Brain microvascular endothelial cell (primary cell): ENCODE measurements at regions not wholly inside any gene's neighbourhood (a gene's known extent, or its start where the extent isn't known, plus 50 kb on each side); places are given as distances from the start of the nearest gene placed in this dataset.

Source experiments
- DNase-seq: peaks from one replicate; pipeline ENCODE4 v3.0.0-alpha.2; 2020
- H3K27ac ChIP-seq: fragments of 250-450 bp; sonication (Bioruptor Pico); 2 replicates; pipeline ENCODE4 v1.5.1; 2020; ENCODE audit warnings: mild to moderate bottlenecking, moderate library complexity
- H3K27me3 ChIP-seq: fragments of 250-450 bp; sonication (Bioruptor Pico); replicated peaks from 2 replicates; pipeline ENCODE4 v1.5.1; 2020; ENCODE audit warnings: mild to moderate bottlenecking
- H3K36me3 ChIP-seq: fragments of 250-450 bp; sonication (Bioruptor Pico); replicated peaks from 2 replicates; pipeline ENCODE4 v1.5.1; 2020; ENCODE audit warnings: mild to moderate bottlenecking
- H3K4me3 ChIP-seq: 2 replicates; pipeline ENCODE4 v1.5.1; 2011; ENCODE audit warnings: low read depth, mild to moderate bottlenecking, control low read depth, low read length, moderate library complexity
- in situ Hi-C: cut with HindIII; loops from 2 replicates; pipeline ENCODE4 v1.10.0; 2017; ENCODE audit warnings: low sequenced_read_pairs, low pct_ligation_motif_present
- TF ChIP-seq, protein P1 (sequence below): IDR thresholded peaks from 2 replicates; pipeline ENCODE4 v1.5.1; 2011; ENCODE audit warnings: low read depth, mild to moderate bottlenecking, moderate library complexity, low read length, control low read depth, inconsistent platforms; ENCODE audit errors: missing control alignments

DNA sequence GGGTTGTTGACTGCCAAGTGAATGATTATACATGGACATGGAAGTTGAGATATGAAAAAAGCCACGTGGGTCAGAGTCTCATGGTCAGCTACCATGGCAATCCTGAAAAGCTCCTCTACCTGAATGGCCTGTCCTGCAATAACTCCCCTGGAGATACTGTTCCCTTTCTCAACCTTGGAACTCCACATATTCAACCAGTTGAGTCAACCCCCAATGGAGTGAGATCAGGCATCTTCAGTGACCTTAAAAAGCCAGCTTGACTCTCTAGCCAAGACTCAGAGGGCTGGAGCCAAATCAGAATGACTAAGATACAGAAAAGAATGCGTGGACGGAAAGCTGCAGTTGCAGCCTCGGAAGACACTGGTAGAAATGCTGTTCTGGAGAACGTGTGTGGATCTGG, 341.3 kb downstream of the FOXA2 start:
- TF ChIP-seq, protein P1, sequence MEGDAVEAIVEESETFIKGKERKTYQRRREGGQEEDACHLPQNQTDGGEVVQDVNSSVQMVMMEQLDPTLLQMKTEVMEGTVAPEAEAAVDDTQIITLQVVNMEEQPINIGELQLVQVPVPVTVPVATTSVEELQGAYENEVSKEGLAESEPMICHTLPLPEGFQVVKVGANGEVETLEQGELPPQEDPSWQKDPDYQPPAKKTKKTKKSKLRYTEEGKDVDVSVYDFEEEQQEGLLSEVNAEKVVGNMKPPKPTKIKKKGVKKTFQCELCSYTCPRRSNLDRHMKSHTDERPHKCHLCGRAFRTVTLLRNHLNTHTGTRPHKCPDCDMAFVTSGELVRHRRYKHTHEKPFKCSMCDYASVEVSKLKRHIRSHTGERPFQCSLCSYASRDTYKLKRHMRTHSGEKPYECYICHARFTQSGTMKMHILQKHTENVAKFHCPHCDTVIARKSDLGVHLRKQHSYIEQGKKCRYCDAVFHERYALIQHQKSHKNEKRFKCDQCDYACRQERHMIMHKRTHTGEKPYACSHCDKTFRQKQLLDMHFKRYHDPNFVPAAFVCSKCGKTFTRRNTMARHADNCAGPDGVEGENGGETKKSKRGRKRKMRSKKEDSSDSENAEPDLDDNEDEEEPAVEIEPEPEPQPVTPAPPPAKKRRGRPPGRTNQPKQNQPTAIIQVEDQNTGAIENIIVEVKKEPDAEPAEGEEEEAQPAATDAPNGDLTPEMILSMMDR, result no peak
- DNase-seq, result no peak
- no peak overlapping the region for H3K27ac ChIP-seq
- H3K36me3 ChIP-seq, result no peaks in the 10 kb centered on the region
- no peak overlapping the region for H3K4me3 ChIP-seq
- H3K27me3 ChIP-seq, result no peaks in the 10 kb centered on the region
- in situ Hi-C loops, result no loop called here

DNA sequence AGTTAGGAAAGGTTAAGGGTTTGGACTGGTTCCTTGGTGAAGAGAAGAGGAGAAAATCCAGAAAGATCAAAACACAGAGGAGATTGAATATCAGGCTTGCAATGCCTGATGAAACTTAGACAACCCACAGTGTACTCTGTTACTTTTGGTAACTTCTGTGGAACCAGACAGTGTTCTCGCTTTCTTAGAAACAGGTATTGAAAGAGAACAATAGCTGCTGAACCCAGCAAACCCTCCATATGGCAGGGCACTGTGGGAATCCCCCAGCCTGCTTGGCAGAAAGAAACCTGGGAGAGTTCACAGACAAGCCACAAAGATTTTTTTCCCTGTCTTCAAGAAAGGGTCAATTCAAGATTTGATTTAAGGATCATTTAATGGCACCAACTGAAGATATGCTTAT, 342.8 kb downstream of the FOXA2 start:
- DNase-seq, result no peak
- Histone ChIP-seq H3K27ac (no peak overlapping the region), H3K27me3 (no peaks in the 10 kb centered on the region), H3K4me3 (no peak overlapping the region), H3K36me3 (no peaks in the 10 kb centered on the region)
- in situ Hi-C loops, result no loop called here
- TF ChIP-seq, protein P1, result no peak

DNA sequence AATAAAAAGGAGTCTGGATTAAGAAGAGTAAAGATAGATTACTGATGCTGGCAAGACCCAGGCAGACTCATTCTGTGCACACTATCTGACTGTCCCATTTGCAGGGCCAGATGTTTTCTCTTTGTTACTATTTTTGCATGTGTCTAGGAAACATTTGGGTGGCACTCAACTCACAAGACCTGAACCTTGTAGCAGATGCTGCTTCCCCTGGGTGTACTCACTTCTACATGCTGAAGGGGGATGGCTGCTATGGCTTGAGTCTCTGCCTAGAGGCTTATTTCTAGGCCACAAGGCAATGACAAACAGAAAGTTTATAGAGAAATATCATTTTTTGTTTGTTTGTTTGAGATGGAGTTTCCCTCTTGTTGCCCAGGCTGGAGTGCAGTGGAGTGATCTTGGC, 351.4 kb downstream of the FOXA2 start:
- TF ChIP-seq, protein P1, result no peak
- Histone ChIP-seq H3K4me3 (no peak overlapping the region), H3K27ac (no peak overlapping the region), H3K36me3 (no peaks in the 10 kb centered on the region), H3K27me3 (no peaks in the 10 kb centered on the region)
- in situ Hi-C loops, result no loop called here
- no peak for DNase-seq

DNA sequence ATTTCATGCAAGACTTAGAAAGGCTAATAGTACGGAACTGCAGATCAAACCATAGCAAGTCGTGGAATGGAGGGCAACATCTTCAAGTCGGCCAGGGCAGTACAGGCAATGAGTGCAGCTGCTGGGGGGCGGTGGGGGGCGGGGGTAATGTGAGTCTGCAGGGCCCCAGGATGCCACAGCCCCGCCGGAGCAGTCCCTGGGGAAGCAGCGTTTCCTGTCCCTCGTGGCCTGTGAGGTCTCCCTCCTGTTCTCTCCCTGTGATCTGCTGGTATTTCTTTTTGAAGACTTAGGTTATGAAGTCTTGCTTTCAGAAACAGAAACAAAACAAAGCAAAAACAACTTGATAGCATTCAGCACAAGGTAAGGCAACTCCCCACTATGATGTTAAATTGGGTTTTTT, 351.9 kb downstream of the FOXA2 start:
- Histone ChIP-seq H3K27me3 (no peaks in the 10 kb centered on the region), H3K36me3 (no peaks in the 10 kb centered on the region), H3K4me3 (no peak overlapping the region), H3K27ac (no peak overlapping the region)
- in situ Hi-C loops, result no loop called here
- no peak for DNase-seq
- TF ChIP-seq, protein P1, result no peak

DNA sequence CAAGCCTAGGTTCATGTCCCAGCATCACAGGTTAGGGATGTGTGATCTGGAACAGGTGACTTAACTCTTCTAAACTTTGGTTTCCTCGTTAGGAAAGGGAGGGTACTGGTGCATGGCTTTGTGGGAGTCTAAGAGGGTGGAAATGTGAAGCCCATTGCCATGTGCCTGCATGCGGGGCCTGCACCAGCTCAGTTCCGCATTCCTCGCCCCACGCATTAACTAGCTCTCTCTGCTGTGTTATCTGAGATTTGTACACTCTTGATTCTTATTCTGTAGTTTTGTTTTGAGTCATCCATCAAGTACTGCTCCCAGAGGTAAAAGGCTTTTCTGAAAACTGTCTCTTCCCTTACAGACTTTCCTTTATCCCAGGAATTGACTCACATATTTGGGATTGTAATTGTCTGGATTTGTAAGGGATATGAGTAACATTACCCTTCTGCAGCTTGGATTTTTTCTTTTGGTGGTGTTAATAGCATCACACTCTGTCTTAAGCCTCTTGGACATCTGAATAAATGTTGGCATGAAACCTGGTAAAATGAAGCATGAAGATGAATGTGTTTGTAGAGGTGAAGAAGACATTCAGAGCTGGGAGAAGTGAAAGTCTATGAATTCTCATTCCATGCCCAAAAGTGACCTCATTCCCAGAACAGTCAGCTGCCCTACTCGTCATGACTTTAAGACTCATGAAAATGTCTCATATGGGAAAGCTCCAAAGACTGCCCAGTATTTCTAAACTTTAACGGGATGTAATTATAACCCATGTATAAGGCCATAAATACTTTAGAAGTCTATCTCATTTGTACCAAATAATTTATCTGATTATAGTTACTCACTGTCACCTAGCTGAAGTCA, 357.3 kb downstream of the FOXA2 start:
- in situ Hi-C loops, result no loop called here
- Histone ChIP-seq H3K27me3 (no peaks in the 10 kb centered on the region), H3K36me3 (no peaks in the 10 kb centered on the region), H3K4me3 (no peak overlapping the region), H3K27ac (no peak overlapping the region)
- no peak for DNase-seq
- TF ChIP-seq, protein P1, result no peak

DNA sequence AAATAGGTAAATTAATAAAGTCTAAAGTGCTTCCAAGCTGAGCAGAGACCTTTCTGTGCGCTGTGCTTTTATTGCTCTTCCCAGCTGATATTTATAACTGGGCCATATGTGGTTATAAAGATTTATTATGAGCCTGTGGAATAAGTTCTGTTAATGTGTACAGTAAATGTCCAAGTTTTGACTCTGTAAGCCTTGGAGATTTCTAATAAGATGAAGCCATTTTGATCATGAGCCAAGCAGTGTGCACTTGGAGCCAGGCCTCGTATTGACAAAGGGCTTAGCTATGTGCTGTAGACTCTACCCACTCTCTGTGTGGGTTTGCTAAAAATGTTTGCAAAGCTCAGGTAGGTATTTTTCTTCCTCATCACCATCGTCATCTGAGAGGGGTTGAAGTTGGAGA, 361.1 kb downstream of the FOXA2 start:
- Histone ChIP-seq H3K36me3 (no peaks in the 10 kb centered on the region), H3K27ac (no peak overlapping the region), H3K27me3 (no peaks in the 10 kb centered on the region), H3K4me3 (no peak overlapping the region)
- TF ChIP-seq, protein P1, result no peak
- no peak for DNase-seq
- in situ Hi-C loops, result no loop called here
